Hepatocyte (in vitro differentiated cells): ENCODE measurements at regions not wholly inside any gene's neighbourhood (a gene's known extent, or its start where the extent isn't known, plus 50 kb on each side); places are given as distances from the start of the nearest gene placed in this dataset.

ENCODE experiments used
- DNase-seq: peaks from one replicate; pipeline ENCODE4 v3.0.0-alpha.2; 2016; ENCODE audit warnings: low spot score
- H2AFZ ChIP-seq: fragments of 200-600 bp; sonication (generic); 2 replicates; pipeline ENCODE4 v1.6.0; 2016; ENCODE audit warnings: antibody characterized with exemption, mild to moderate bottlenecking
- H3K27ac ChIP-seq: fragments of 200-600 bp; sonication (generic); 2 replicates; pipeline ENCODE4 v1.5.1; 2016; ENCODE audit warnings: mild to moderate bottlenecking
- H3K27me3 ChIP-seq: fragments of 200-600 bp; sonication (generic); 2 replicates; pipeline ENCODE4 v1.6.1; 2016
- H3K36me3 ChIP-seq: fragments of 200-600 bp; sonication (generic); replicated peaks from 2 replicates; pipeline ENCODE4 v1.5.1; 2016; ENCODE audit warnings: low read depth; ENCODE audit not compliant: insufficient read depth
- H3K4me1 ChIP-seq: fragments of 200-600 bp; sonication (generic); 2 replicates; pipeline ENCODE4 v1.5.1; 2016; ENCODE audit warnings: mild to moderate bottlenecking, moderate library complexity; ENCODE audit not compliant: insufficient read depth
- H3K4me2 ChIP-seq: fragments of 200-600 bp; sonication (generic); 2 replicates; pipeline ENCODE4 v1.6.0; 2016
- H3K4me3 ChIP-seq: fragments of 200-600 bp; sonication (generic); 2 replicates; pipeline ENCODE4 v1.5.1; 2016; ENCODE audit warnings: mild to moderate bottlenecking
- H3K79me2 ChIP-seq: fragments of 200-600 bp; sonication (generic); 2 replicates; pipeline ENCODE4 v1.6.0; 2017; ENCODE audit warnings: mild to moderate bottlenecking
- H3K9me2 ChIP-seq: fragments of 200-600 bp; sonication (generic); replicated peaks from 2 replicates; pipeline ENCODE4 v1.6.0; 2017; ENCODE audit warnings: mild to moderate bottlenecking; ENCODE audit not compliant: insufficient read depth
- H3K9me3 ChIP-seq: fragments of 200-600 bp; sonication (generic); 2 replicates; pipeline ENCODE4 v1.5.1; 2016; ENCODE audit warnings: low read depth, mild to moderate bottlenecking
- H4K20me1 ChIP-seq: fragments of 200-600 bp; sonication (generic); 2 replicates; pipeline ENCODE4 v1.6.0; 2016; ENCODE audit warnings: mild to moderate bottlenecking; ENCODE audit not compliant: insufficient read depth, poor library complexity, severe bottlenecking
- CTCF ChIP-seq: fragments of 200-600 bp; sonication (generic); IDR thresholded peaks from 2 replicates; pipeline ENCODE4 v1.5.1; 2016; ENCODE audit warnings: antibody characterized with exemption, mild to moderate bottlenecking; ENCODE audit not compliant: poor library complexity
- EZH2 ChIP-seq: fragments of 200-600 bp; sonication (generic); IDR thresholded peaks from 2 replicates; pipeline ENCODE4 v1.6.1; 2016; ENCODE audit warnings: antibody characterized with exemption, mild to moderate bottlenecking, borderline replicate concordance
- EZH2phosphoT487 ChIP-seq: fragments of 200-600 bp; sonication (generic); IDR thresholded peaks from one replicate; pipeline ENCODE4 v1.6.1; 2018; ENCODE audit warnings: antibody characterized with exemption, mild to moderate bottlenecking, low read depth, moderate library complexity; ENCODE audit not compliant: unreplicated experiment, severe bottlenecking
- WGBS: methylation state at CpG from one replicate; pipeline ENCODE4 v1.1.6; 2016; ENCODE audit warnings: low lambda C conversion rate; ENCODE audit errors: missing lambda C conversion rate; 5-methylcytosine and 5-hydroxymethylcytosine counted together

- Histone ChIP-seq H3K4me3 (no peak overlapping the region), H3K27me3 (no peaks in the 10 kb centered on the region), H3K9me2 (no peaks in the 10 kb centered on the region), H2AFZ (no peak overlapping the region), H3K4me1 (no peaks in the 10 kb centered on the region), H3K4me2 (no peak overlapping the region), H3K27ac (no peak overlapping the region), H3K36me3 (no peaks in the 10 kb centered on the region), H4K20me1 (no peaks in the 10 kb centered on the region), H3K79me2 (no peaks in the 10 kb centered on the region), H3K9me3 (no peaks in the 10 kb centered on the region)
- no peak for DNase-seq
- WGBS, result 81% methylated on average over 16 of the region's 16 CpGs
- TF ChIP-seq EZH2phosphoT487, result no peak
- no peak for TF ChIP-seq EZH2
- TF ChIP-seq CTCF, result no peak
Observed at GRCh38 chr6:167530951-167531350, 206.1 kb downstream of the TTLL2 start.

- 78% methylated on average over 17 of the region's 17 CpGs for WGBS
- no peaks in the 10 kb centered on the region for H3K9me2 ChIP-seq
- no peaks in the 10 kb centered on the region for H3K9me3 ChIP-seq
- H2AFZ ChIP-seq, result no peak overlapping the region
- H3K36me3 ChIP-seq, result no peaks in the 10 kb centered on the region
- TF ChIP-seq CTCF (no peak), EZH2 (no peak), EZH2phosphoT487 (no peak)
- DNase-seq, result no peak
- H3K4me3 ChIP-seq, result no peak overlapping the region
- no peaks in the 10 kb centered on the region for H4K20me1 ChIP-seq
- no peaks in the 10 kb centered on the region for H3K79me2 ChIP-seq
- no peaks in the 10 kb centered on the region for H3K4me1 ChIP-seq
- H3K4me2 ChIP-seq, result no peak overlapping the region
- H3K27me3 ChIP-seq, result no peaks in the 10 kb centered on the region
- no peak overlapping the region for H3K27ac ChIP-seq
Observed at GRCh38 chr6:167532410-167533288, 207.8 kb downstream of the TTLL2 start.

GRCh38 chr6:167533851-167534250 lies 209.0 kb downstream of the TTLL2 start:
- Histone ChIP-seq H3K4me2 (no peak overlapping the region), H3K4me3 (no peak overlapping the region), H3K36me3 (no peaks in the 10 kb centered on the region), H2AFZ (peak overlapping the region; percentile 10), H3K27me3 (no peaks in the 10 kb centered on the region), H3K9me2 (no peaks in the 10 kb centered on the region), H3K79me2 (no peaks in the 10 kb centered on the region), H4K20me1 (no peaks in the 10 kb centered on the region), H3K9me3 (no peaks in the 10 kb centered on the region), H3K4me1 (no peaks in the 10 kb centered on the region), H3K27ac (no peak overlapping the region)
- no peak for TF ChIP-seq EZH2
- no peak for TF ChIP-seq EZH2phosphoT487
- TF ChIP-seq CTCF, result no peak
- DNase-seq, result no peak
- 26% methylated on average over 5 of the region's 5 CpGs for WGBS
